Loucy (cell line): ENCODE measurements at regions not wholly inside any gene's neighbourhood (a gene's known extent, or its start where the extent isn't known, plus 50 kb on each side); places are given as distances from the start of the nearest gene placed in this dataset.

Experiments used
- CTCF ChIP-seq: fragments of 200-600 bp; sonication (generic); conservative IDR thresholded peaks from 2 replicates; pipeline ENCODE4 v1.5.1; 2014; ENCODE audit warnings: mild to moderate bottlenecking, antibody characterized with exemption, low read length
- EZH2phosphoT487 ChIP-seq: fragments of 200-600 bp; IDR thresholded peaks from 2 replicates; pipeline ENCODE4 v1.6.1; 2018; ENCODE audit warnings: antibody characterized with exemption, mild to moderate bottlenecking, moderate library complexity, borderline replicate concordance

DNA sequence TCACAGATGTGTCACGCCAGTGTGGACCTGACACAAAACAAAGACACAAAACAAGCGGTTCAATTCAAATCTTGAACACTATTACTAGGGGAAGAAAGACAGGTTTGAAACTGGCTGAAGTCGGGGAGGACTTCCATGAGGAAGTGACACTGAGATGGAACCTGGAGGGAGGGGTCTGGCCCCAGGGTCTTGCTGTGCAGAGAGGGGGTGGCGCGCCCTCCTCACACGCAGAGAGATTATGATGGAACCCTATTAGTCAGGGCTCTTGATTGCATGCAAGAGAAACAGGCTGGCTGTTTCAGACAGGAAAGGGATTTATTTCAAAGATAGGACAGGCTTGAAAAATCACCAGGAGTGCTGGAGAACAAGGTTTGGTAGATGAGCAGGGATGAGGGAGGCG lies 363.6 kb upstream of the HS6ST1 start:
- TF ChIP-seq CTCF (no peak), EZH2phosphoT487 (no peak)
